AG04450 (cell line): ENCODE measurements at regions not wholly inside any gene's neighbourhood (a gene's known extent, or its start where the extent isn't known, plus 50 kb on each side); places are given as distances from the start of the nearest gene placed in this dataset.

Source experiments
- CTCF ChIA-PET: fragments of 300-600, 350-600 bp; formaldehyde crosslinking; extraction: SDS; loops from one replicate; lab custom pipeline; 2022; ENCODE audit warnings: antibody characterized with exemption, inconsistent platforms; lab: Charles Lee
- POLR2A ChIA-PET: fragments of 350-600 bp; formaldehyde crosslinking; extraction: SDS; loops from one replicate; lab custom pipeline; 2021; ENCODE audit warnings: antibody characterized with exemption, inconsistent platforms; lab: Yijun Ruan, JAX
- DNase-seq: peaks from one replicate; pipeline ENCODE4 v3.0.0-alpha.2; 2011; ENCODE audit warnings: low read depth, low spot score
- H3K27ac ChIP-seq: one replicate; pipeline ENCODE4 v1.5.1; 2012; ENCODE audit warnings: low read depth, low read length, control low read depth
- H3K27me3 ChIP-seq: one replicate; pipeline ENCODE4 v1.6.0; 2012; ENCODE audit warnings: low read length; ENCODE audit not compliant: control insufficient read depth, insufficient read depth
- H3K4me3 ChIP-seq: 2 replicates; pipeline ENCODE4 v1.5.1; 2011; ENCODE audit warnings: mild to moderate bottlenecking, low read depth, low read length, control low read depth
- H3K9me3 ChIP-seq: 2 replicates; pipeline ENCODE4 v1.5.1; 2012; ENCODE audit warnings: low read length; ENCODE audit not compliant: control insufficient read depth, insufficient read depth
- TF ChIP-seq, protein P1 (sequence below): IDR thresholded peaks from 2 replicates; pipeline ENCODE4 v1.5.1; 2011; ENCODE audit warnings: low read depth, low read length, control low read depth, inconsistent platforms

DNA sequence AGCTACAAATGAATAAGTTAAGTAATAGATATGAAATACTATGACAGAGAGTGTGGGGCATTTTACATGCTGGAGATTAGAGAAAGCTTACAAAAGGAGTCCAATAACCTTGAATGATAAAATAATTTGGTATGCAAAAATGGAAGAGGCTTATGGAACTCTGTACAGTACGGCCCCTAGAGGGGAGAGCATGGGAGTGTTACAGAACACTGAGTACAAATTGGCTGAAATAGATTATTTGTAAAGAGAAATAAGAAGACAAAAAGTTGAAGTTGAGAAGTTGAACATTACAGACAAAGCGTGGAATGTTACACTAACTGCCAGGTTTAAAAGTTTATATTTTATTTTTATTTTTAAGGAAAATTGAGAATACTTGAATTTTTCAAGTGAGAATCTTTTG is 192.1 kb upstream of the DOK6 start:
- DNase-seq = no peak
- CTCF ChIA-PET = no interaction called here
- H3K4me3 ChIP-seq = no peak overlapping the region
- no peak overlapping the region for H3K27ac ChIP-seq
- no peaks in the 10 kb centered on the region for H3K27me3 ChIP-seq
- no peaks in the 10 kb centered on the region for H3K9me3 ChIP-seq
- POLR2A ChIA-PET = no interaction called here
- TF ChIP-seq, protein P1, sequence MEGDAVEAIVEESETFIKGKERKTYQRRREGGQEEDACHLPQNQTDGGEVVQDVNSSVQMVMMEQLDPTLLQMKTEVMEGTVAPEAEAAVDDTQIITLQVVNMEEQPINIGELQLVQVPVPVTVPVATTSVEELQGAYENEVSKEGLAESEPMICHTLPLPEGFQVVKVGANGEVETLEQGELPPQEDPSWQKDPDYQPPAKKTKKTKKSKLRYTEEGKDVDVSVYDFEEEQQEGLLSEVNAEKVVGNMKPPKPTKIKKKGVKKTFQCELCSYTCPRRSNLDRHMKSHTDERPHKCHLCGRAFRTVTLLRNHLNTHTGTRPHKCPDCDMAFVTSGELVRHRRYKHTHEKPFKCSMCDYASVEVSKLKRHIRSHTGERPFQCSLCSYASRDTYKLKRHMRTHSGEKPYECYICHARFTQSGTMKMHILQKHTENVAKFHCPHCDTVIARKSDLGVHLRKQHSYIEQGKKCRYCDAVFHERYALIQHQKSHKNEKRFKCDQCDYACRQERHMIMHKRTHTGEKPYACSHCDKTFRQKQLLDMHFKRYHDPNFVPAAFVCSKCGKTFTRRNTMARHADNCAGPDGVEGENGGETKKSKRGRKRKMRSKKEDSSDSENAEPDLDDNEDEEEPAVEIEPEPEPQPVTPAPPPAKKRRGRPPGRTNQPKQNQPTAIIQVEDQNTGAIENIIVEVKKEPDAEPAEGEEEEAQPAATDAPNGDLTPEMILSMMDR = no peak

DNA sequence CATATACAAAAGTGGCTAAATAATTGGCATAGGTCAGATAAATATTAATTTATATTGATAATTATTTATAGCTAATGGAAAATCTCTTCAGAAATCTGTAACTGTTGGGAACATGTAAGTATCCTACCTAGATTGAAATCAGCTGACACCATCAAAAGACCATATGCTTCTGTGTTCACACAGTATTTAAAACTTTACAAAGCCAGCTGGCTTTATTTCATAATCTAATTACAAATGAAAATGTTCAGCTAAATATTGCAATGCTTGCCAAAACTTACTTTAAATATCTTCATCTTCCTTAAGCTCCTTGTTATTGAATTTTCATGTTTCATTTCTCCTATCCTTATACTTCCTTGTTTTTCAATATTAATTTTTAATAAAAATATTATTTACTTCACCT is 190.9 kb upstream of the DOK6 start:
- no peak for DNase-seq
- CTCF ChIA-PET = no interaction called here
- no peak overlapping the region for H3K27ac ChIP-seq
- POLR2A ChIA-PET = no interaction called here
- no peaks in the 10 kb centered on the region for H3K9me3 ChIP-seq
- TF ChIP-seq, protein P1 = no peak
- H3K27me3 ChIP-seq = no peaks in the 10 kb centered on the region
- no peak overlapping the region for H3K4me3 ChIP-seq

DNA sequence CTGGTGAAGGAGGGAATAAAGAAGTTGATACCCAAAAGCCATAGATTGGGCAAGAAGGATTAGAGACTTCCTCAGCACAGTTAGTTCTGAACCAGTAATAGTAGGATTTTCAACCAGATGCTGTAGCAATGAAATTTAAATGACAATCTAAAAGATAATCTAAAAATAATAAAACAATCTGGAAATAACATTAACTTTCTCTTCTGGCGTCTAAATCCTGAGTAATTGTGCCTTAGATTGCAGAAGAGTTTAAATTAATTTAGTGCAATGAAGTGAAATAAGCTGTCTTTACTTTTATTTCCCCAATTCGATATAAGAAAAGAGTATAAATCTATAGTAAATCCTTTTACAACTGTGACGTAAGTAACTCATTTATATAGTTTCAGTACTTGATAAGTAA is 186.8 kb upstream of the DOK6 start:
- H3K27me3 ChIP-seq = no peaks in the 10 kb centered on the region
- no peaks in the 10 kb centered on the region for H3K9me3 ChIP-seq
- no peak overlapping the region for H3K27ac ChIP-seq
- TF ChIP-seq, protein P1 = no peak
- DNase-seq = no peak
- ChIA-PET POLR2A (no interaction called here), CTCF (no interaction called here)
- no peak overlapping the region for H3K4me3 ChIP-seq

DNA sequence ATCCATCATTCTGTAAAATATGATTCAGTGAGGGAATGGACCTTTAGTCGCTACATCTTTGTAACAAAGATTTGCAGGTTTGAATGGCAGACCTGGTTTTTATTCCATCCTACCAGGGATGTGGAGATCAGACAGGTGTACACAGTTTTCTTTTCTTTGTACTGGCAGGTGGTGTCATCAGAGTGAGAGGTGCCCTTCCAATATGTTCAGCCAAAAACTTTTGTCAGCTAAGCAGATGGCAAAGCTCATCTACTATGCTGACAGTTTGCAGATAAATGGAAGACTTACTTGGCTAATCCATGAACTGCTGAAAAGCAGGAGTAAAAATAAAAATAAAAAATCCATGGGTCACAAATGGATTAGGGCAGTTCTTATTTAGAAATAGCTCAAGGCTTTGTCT is 185.5 kb upstream of the DOK6 start:
- TF ChIP-seq, protein P1 = no peak
- H3K4me3 ChIP-seq = no peak overlapping the region
- H3K27me3 ChIP-seq = no peaks in the 10 kb centered on the region
- DNase-seq = no peak
- no peaks in the 10 kb centered on the region for H3K9me3 ChIP-seq
- no peak overlapping the region for H3K27ac ChIP-seq
- POLR2A ChIA-PET = no interaction called here
- CTCF ChIA-PET = interaction anchor here (0.5 kb wide), 1 partner anchor 272 kb away, joined by 3 read pairs; no protein-coding TSS in a partner anchor

DNA sequence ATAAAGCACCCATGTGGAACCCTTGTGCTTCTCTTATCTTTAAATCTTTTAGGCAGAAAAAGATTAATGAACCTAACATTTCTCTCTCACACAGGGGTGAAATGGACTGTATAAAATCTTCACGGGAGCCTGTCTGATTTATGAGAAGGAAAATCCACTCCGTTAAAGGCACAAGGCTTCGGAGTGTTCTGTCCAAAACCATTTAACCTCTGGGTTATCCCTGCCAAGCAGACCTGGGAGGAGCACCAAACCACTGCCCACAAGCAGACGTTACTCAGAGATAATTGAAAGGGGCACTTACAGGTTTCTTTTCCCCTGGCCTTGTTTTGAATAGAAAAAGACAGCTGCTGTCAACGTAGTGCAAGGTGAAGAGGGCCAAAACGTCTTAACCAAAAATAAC is 184.4 kb upstream of the DOK6 start:
- DNase-seq = no peak
- Histone ChIP-seq H3K9me3 (no peaks in the 10 kb centered on the region), H3K27me3 (no peaks in the 10 kb centered on the region), H3K27ac (no peak overlapping the region), H3K4me3 (no peak overlapping the region)
- TF ChIP-seq, protein P1 = no peak
- POLR2A ChIA-PET = no interaction called here
- CTCF ChIA-PET = no interaction called here
